H1 (cell line): ENCODE measurements at regions not wholly inside any gene's neighbourhood (a gene's known extent, or its start where the extent isn't known, plus 50 kb on each side); places are given as distances from the start of the nearest gene placed in this dataset.

ENCODE experiments used
- CTCF ChIP-seq, 3 experiments: IDR thresholded peaks; 1 replicate in 2 of 3; 2 replicates in 1 of 3; pipeline versions ENCODE4 v1.5.1 to v1.6.1; 2011; ENCODE audit warnings: low read length in 3 of 3, mild to moderate bottlenecking in 3 of 3, inconsistent platforms in 2 of 3, low read depth in 1 of 3, moderate library complexity in 1 of 3; ENCODE audit not compliant: insufficient read depth in 1 of 3; ENCODE audit errors: control extremely low read depth in 1 of 3
- NRF1 ChIP-seq: IDR thresholded peaks from 2 replicates; pipeline ENCODE4 v1.6.1; 2011; ENCODE audit warnings: mild to moderate bottlenecking, low read depth, low read length, improper control_type of control experiment
- RBBP5 ChIP-seq: IDR thresholded peaks from 2 replicates; pipeline ENCODE4 v1.7.1; 2012; ENCODE audit warnings: low read depth, mild to moderate bottlenecking, inconsistent platforms, low read length, moderate library complexity, borderline replicate concordance
- TEAD4 ChIP-seq: IDR thresholded peaks from 2 replicates; pipeline ENCODE4 v1.6.1; 2012; ENCODE audit warnings: low read depth, low read length, inconsistent platforms, mixed read lengths

- TF ChIP-seq TEAD4 (no peak), CTCF (IDR thresholded peaks at IDR 0.05; ENCODE audit: control extremely low read depth in 1 of 3, insufficient read depth in 1 of 3, low read depth in 1 of 3, low read length in 3 of 3) (no peak), RBBP5 (no peak), NRF1 (no peak)
Measured at GRCh38 chr2:204024906-204025475, 88.4 kb downstream of the ICOS start.
